GM21515 (cell line): ENCODE measurements at regions not wholly inside any gene's neighbourhood (a gene's known extent, or its start where the extent isn't known, plus 50 kb on each side); places are given as distances from the start of the nearest gene placed in this dataset.
"Not testable (repeated sequence)": the region's sequence is repeated elsewhere in the genome, so short reads cannot be mapped to it uniquely, and the experiment has no call there.

Source experiments
- ATAC-seq: cut with Tn5 transposase; IDR thresholded peaks from one replicate; pipeline ENCODE4 v1.9.1; 2021; ENCODE audit not compliant: unreplicated experiment

- no peak for ATAC-seq
Measured at GRCh38 chr15:61374848-61375247, 145.7 kb upstream of the RORA start.

- ATAC-seq = no peak
Measured at GRCh38 chr15:61367953-61368352, 138.9 kb upstream of the RORA start.

GRCh38 chr15:61364871-61365270 lies 135.8 kb upstream of the RORA start:
- no peak for ATAC-seq

GRCh38 chr15:61362912-61363311 lies 133.8 kb upstream of the RORA start:
- ATAC-seq = not testable (repeated sequence)

- ATAC-seq = no peak
Measured at GRCh38 chr15:61344293-61344692, 115.2 kb upstream of the RORA start.

GRCh38 chr15:61342390-61342789 lies 113.3 kb upstream of the RORA start:
- no peak for ATAC-seq

GRCh38 chr15:61339516-61339915 lies 110.4 kb upstream of the RORA start:
- no peak for ATAC-seq

- ATAC-seq = no peak
Measured at GRCh38 chr15:61337541-61337940, 108.4 kb upstream of the RORA start.

- no peak for ATAC-seq
Measured at GRCh38 chr15:61336026-61336638, 107.0 kb upstream of the RORA start.

GRCh38 chr15:61334714-61335113 lies 105.6 kb upstream of the RORA start:
- ATAC-seq = not testable (repeated sequence)

GRCh38 chr15:61331019-61331418 lies 101.9 kb upstream of the RORA start:
- ATAC-seq = no peak

GRCh38 chr15:61327019-61327631 lies 98.0 kb upstream of the RORA start:
- ATAC-seq = no peak

- no peak for ATAC-seq
Measured at GRCh38 chr15:61319892-61320291, 90.8 kb upstream of the RORA start.

- ATAC-seq = no peak
Measured at GRCh38 chr15:61318802-61319525, 89.9 kb upstream of the RORA start.

- ATAC-seq = no peak
Measured at GRCh38 chr15:61318301-61318700, 89.2 kb upstream of the RORA start.

- ATAC-seq = no peak
Measured at GRCh38 chr15:61315471-61315870, 86.4 kb upstream of the RORA start.

GRCh38 chr15:61314427-61314826 lies 85.3 kb upstream of the RORA start:
- ATAC-seq = no peak

- no peak for ATAC-seq
Measured at GRCh38 chr15:61309617-61310016, 80.5 kb upstream of the RORA start.

- ATAC-seq = no peak
Measured at GRCh38 chr15:61309031-61309511, 80.0 kb upstream of the RORA start.

GRCh38 chr15:61308437-61308836 lies 79.3 kb upstream of the RORA start:
- ATAC-seq = no peak

- ATAC-seq = no peak
Measured at GRCh38 chr15:61307474-61307873, 78.4 kb upstream of the RORA start.

GRCh38 chr15:61301701-61302100 lies 72.6 kb upstream of the RORA start:
- no peak for ATAC-seq
